ENCODE measurements at regions not wholly inside any gene's neighbourhood (a gene's known extent, or its start where the extent isn't known, plus 50 kb on each side); places are given as distances from the start of the nearest gene placed in this dataset.

DNA sequence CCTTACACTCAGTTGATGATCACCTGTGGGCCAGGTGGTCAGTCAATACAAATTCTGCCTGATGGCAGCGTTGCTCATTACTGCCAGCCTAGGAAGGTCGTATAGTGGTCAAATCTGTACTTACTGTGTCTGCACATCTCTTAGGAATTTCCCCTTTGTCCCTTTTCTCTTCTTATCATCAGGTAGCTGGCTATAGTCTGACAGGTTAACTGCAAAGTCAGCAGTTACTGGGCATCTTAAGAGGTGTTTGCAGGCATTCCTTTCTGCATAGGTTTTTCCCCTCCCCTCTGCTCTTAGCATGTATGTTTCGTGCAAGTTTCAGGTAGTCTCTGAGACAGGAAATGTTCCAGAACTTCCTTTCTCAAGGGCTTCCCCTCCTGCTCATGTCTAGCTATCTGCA is 298.7 kb downstream of the LRRIQ3 start:
- H3K4me3 ChIP-seq (ENCODE audit: low read length) = no peak overlapping the region
- no peaks in the 10 kb centered on the region for H3K9me3 ChIP-seq (ENCODE audit: control insufficient read depth, low read length)
- Mint-ChIP-seq H3K4me3 (no peak overlapping the region), H3K36me3 (ENCODE audit: low read depth) (no peaks in the 10 kb centered on the region), H3K9me3 (no peaks in the 10 kb centered on the region), H3K27ac (no peak overlapping the region), H3K27me3 (ENCODE audit: insufficient read depth) (no peaks in the 10 kb centered on the region), H3K4me1 (no peaks in the 10 kb centered on the region)
- no peaks in the 10 kb centered on the region for H3K4me1 ChIP-seq (ENCODE audit: control insufficient read depth, insufficient read depth, low read length)
- TF ChIP-seq, protein P1, sequence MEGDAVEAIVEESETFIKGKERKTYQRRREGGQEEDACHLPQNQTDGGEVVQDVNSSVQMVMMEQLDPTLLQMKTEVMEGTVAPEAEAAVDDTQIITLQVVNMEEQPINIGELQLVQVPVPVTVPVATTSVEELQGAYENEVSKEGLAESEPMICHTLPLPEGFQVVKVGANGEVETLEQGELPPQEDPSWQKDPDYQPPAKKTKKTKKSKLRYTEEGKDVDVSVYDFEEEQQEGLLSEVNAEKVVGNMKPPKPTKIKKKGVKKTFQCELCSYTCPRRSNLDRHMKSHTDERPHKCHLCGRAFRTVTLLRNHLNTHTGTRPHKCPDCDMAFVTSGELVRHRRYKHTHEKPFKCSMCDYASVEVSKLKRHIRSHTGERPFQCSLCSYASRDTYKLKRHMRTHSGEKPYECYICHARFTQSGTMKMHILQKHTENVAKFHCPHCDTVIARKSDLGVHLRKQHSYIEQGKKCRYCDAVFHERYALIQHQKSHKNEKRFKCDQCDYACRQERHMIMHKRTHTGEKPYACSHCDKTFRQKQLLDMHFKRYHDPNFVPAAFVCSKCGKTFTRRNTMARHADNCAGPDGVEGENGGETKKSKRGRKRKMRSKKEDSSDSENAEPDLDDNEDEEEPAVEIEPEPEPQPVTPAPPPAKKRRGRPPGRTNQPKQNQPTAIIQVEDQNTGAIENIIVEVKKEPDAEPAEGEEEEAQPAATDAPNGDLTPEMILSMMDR (conservative IDR thresholded peaks at IDR 0.05) = no peak
- 86 to 100% methylated on average over 2 to 3 of the region's 3 CpGs for WGBS, 2 experiments (ENCODE audit: insufficient coverage in 1 of 2, insufficient read length in 1 of 2)
- H3K27ac ChIP-seq (ENCODE audit: low read depth, low read length) = no peak overlapping the region
- H3K36me3 ChIP-seq (ENCODE audit: control insufficient read depth, insufficient read depth, low read length) = no peaks in the 10 kb centered on the region
- no peaks in the 10 kb centered on the region for H3K27me3 ChIP-seq (ENCODE audit: control insufficient read depth, insufficient read depth, low read length, poor library complexity, severe bottlenecking)
- no peak overlapping the region for H3K9ac ChIP-seq (ENCODE audit: extremely low read depth, low read length, poor library complexity, severe bottlenecking)
- no peak for DNase-seq

DNA sequence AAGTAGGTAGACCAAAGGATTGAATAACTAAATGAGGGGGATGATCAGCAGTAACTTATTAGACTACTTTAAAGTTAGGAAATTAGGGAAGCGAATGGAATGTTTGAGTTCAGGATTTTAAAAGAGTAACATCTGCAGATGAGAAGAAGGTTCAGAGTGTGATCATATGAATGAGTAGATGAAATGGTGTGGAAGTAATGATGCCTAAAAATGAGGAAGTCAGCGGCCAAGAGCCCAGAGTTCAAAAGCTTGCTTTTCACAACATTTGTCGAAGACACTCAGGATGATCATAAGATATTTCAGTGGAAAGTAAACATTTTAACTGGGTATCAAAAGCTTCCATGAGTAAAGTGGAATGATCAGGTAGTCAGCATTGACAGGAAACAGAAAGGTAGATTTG is 299.4 kb downstream of the LRRIQ3 start:
- no peak overlapping the region for H3K4me3 ChIP-seq (ENCODE audit: low read length)
- TF ChIP-seq, protein P1 (conservative IDR thresholded peaks at IDR 0.05) = no peak
- no peaks in the 10 kb centered on the region for H3K4me1 ChIP-seq (ENCODE audit: control insufficient read depth, insufficient read depth, low read length)
- H3K27ac ChIP-seq (ENCODE audit: low read depth, low read length) = no peak overlapping the region
- no peaks in the 10 kb centered on the region for H3K4me1 Mint-ChIP-seq
- no peak overlapping the region for H3K9ac ChIP-seq (ENCODE audit: extremely low read depth, low read length, poor library complexity, severe bottlenecking)
- H3K27me3 Mint-ChIP-seq (ENCODE audit: insufficient read depth) = no peaks in the 10 kb centered on the region
- H3K36me3 ChIP-seq (ENCODE audit: control insufficient read depth, insufficient read depth, low read length) = no peaks in the 10 kb centered on the region
- WGBS, 2 experiments (ENCODE audit: insufficient coverage in 1 of 2, insufficient read length in 1 of 2) = 92 to 95% methylated on average over 3 of the region's 3 CpGs
- no peaks in the 10 kb centered on the region for H3K36me3 Mint-ChIP-seq (ENCODE audit: low read depth)
- no peaks in the 10 kb centered on the region for H3K9me3 ChIP-seq (ENCODE audit: control insufficient read depth, low read length)
- no peaks in the 10 kb centered on the region for H3K9me3 Mint-ChIP-seq
- H3K27ac Mint-ChIP-seq = no peak overlapping the region
- no peaks in the 10 kb centered on the region for H3K27me3 ChIP-seq (ENCODE audit: control insufficient read depth, insufficient read depth, low read length, poor library complexity, severe bottlenecking)
- no peak for DNase-seq
- no peak overlapping the region for H3K4me3 Mint-ChIP-seq

DNA sequence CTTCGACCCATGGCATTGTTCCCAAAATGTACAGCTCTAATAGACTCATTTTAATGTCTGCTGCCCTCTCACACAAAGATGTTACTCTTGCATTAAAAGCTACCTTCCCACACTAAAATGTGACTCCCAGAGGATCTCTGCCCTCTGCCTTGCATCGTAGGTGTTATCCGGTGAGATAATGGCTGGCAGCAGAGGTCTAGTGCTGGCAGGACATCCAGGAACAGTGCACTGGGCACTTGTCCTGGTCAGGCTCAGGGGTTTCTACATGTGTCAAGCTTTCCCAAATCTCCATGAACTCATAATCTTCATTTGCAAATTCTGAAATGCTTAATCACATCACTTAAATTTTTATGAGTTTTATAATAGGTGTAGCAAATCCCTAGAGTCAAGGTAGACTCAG is 310.6 kb downstream of the LRRIQ3 start:
- DNase-seq = no peak
- no peak overlapping the region for H3K27ac ChIP-seq (ENCODE audit: low read depth, low read length)
- no peak overlapping the region for H3K27ac Mint-ChIP-seq
- no peak overlapping the region for H3K4me3 ChIP-seq (ENCODE audit: low read length)
- H3K4me1 ChIP-seq (ENCODE audit: control insufficient read depth, insufficient read depth, low read length) = no peaks in the 10 kb centered on the region
- no peak overlapping the region for H3K4me3 Mint-ChIP-seq
- peaks cover 3% of the 10 kb centered on the region for H3K4me1 Mint-ChIP-seq
- H3K27me3 ChIP-seq (ENCODE audit: control insufficient read depth, insufficient read depth, low read length, poor library complexity, severe bottlenecking) = no peaks in the 10 kb centered on the region
- no peaks in the 10 kb centered on the region for H3K27me3 Mint-ChIP-seq (ENCODE audit: insufficient read depth)
- WGBS, 2 experiments (ENCODE audit: insufficient coverage in 1 of 2, insufficient read length in 1 of 2) = 91 to 96% methylated on average over 1 to 3 of the region's 3 CpGs
- no peaks in the 10 kb centered on the region for H3K36me3 Mint-ChIP-seq (ENCODE audit: low read depth)
- H3K9me3 ChIP-seq (ENCODE audit: control insufficient read depth, low read length) = no peaks in the 10 kb centered on the region
- no peaks in the 10 kb centered on the region for H3K36me3 ChIP-seq (ENCODE audit: control insufficient read depth, insufficient read depth, low read length)
- H3K9me3 Mint-ChIP-seq = no peaks in the 10 kb centered on the region
- TF ChIP-seq, protein P1 (conservative IDR thresholded peaks at IDR 0.05) = no peak
- no peak overlapping the region for H3K9ac ChIP-seq (ENCODE audit: extremely low read depth, low read length, poor library complexity, severe bottlenecking)

Data from endodermal cell (in vitro differentiated cells).